ENCODE measurements at regions not wholly inside any gene's neighbourhood (a gene's known extent, or its start where the extent isn't known, plus 50 kb on each side); places are given as distances from the start of the nearest gene placed in this dataset.

- TF ChIP-seq CTCF (IDR thresholded peaks at IDR 0.05; ENCODE audit: low read depth, low read length) (no peak), EZH2phosphoT487 (IDR thresholded peaks at IDR 0.05; ENCODE audit: low read depth) (no peak)
These were observed 569.0 kb upstream of the B3GAT1 start for GRCh38 chr11:134980819-134981710.
